C4-2B (cell line): ENCODE measurements at regions not wholly inside any gene's neighbourhood (a gene's known extent, or its start where the extent isn't known, plus 50 kb on each side); places are given as distances from the start of the nearest gene placed in this dataset.

Source experiments
- ZFX ChIP-seq: fragments of 450-650 bp; IDR thresholded peaks from 2 replicates; pipeline ENCODE4 v1.6.1; 2017
- TF ChIP-seq, protein P1 (sequence below): fragments of 450-650 bp; conservative IDR thresholded peaks from 2 replicates; pipeline ENCODE4 v1.5.1; 2017; ENCODE audit warnings: mild to moderate bottlenecking

DNA sequence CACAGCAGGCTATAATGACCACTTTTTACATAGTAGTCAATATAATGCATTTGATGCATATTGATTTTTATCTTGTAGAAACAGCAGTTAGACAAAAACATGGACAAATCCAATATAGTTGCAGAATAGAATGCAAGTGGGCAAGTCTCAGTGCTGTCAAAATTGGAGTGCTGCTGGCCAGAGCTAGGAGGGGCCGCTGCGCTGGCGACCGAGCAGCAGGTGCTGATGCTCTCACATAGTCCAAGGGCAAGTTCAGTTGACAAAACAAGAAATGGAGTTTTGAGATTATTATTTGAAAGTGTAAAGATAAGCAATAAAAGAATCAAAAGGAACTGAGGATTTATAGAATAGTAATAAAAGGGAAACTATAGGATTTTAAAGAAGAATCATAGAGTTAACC, 60.6 kb upstream of the CDK20 start:
- TF ChIP-seq, protein P1, sequence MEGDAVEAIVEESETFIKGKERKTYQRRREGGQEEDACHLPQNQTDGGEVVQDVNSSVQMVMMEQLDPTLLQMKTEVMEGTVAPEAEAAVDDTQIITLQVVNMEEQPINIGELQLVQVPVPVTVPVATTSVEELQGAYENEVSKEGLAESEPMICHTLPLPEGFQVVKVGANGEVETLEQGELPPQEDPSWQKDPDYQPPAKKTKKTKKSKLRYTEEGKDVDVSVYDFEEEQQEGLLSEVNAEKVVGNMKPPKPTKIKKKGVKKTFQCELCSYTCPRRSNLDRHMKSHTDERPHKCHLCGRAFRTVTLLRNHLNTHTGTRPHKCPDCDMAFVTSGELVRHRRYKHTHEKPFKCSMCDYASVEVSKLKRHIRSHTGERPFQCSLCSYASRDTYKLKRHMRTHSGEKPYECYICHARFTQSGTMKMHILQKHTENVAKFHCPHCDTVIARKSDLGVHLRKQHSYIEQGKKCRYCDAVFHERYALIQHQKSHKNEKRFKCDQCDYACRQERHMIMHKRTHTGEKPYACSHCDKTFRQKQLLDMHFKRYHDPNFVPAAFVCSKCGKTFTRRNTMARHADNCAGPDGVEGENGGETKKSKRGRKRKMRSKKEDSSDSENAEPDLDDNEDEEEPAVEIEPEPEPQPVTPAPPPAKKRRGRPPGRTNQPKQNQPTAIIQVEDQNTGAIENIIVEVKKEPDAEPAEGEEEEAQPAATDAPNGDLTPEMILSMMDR = no peak
- TF ChIP-seq ZFX = no peak
